ENCODE measurements at regions not wholly inside any gene's neighbourhood (a gene's known extent, or its start where the extent isn't known, plus 50 kb on each side); places are given as distances from the start of the nearest gene placed in this dataset.

- ATAC-seq: no peak
Observed at GRCh38 chr4:174100910-174101309, 182.6 kb downstream of the FBXO8 start.

GRCh38 chr4:174099712-174100111 is 183.8 kb downstream of the FBXO8 start:
- Histone ChIP-seq H3K4me1 (no peaks in the 10 kb centered on the region), H3K9me3 (no peaks in the 10 kb centered on the region), H3K27ac (no peak overlapping the region), H3K27me3 (no peaks in the 10 kb centered on the region), H3K4me3 (no peak overlapping the region), H3K36me3 (replicated peaks in 1 of 2; ENCODE audit: insufficient read depth in 1 of 2, low read depth in 2 of 2) (no peaks in the 10 kb centered on the region)
- DNase-seq: no peak
- no peak for TF ChIP-seq CTCF (IDR thresholded peaks at IDR 0.05)
- TF ChIP-seq POLR2A (IDR thresholded peaks at IDR 0.05): no peak
- ATAC-seq: no peak
- intact Hi-C loops (cut with DNase I): no loop called here

More at GRCh38 chr4:174100910-174101309, 182.6 kb downstream of the FBXO8 start:
- Histone ChIP-seq H3K4me1 (no peaks in the 10 kb centered on the region), H3K9me3 (no peaks in the 10 kb centered on the region), H3K36me3 (replicated peaks in 1 of 2; ENCODE audit: insufficient read depth in 1 of 2, low read depth in 2 of 2) (no peaks in the 10 kb centered on the region), H3K27me3 (no peaks in the 10 kb centered on the region), H3K27ac (no peak overlapping the region), H3K4me3 (no peak overlapping the region)
- intact Hi-C loops (cut with DNase I): no loop called here
- TF ChIP-seq CTCF (IDR thresholded peaks at IDR 0.05): no peak
- TF ChIP-seq POLR2A (IDR thresholded peaks at IDR 0.05): no peak
- WGBS, 2 donors: 75 to 79% methylated on average over 2 of the region's 2 CpGs
- DNase-seq: no peak

- H3K4me1 ChIP-seq: no peaks in the 10 kb centered on the region
- intact Hi-C loops (cut with DNase I): no loop called here
- ATAC-seq (no peak), DNase-seq (no peak)
- H3K9me3 ChIP-seq: no peaks in the 10 kb centered on the region
- no peaks in the 10 kb centered on the region for H3K27me3 ChIP-seq
- TF ChIP-seq POLR2A (IDR thresholded peaks at IDR 0.05): no peak
- no peak for TF ChIP-seq CTCF (IDR thresholded peaks at IDR 0.05)
- 30 to 40% methylated on average over 1 of the region's 1 CpG for WGBS, 2 donors
- no peak overlapping the region for H3K27ac ChIP-seq
- no peaks in the 10 kb centered on the region for H3K36me3 ChIP-seq (replicated peaks in 1 of 2; ENCODE audit: insufficient read depth in 1 of 2, low read depth in 2 of 2)
- H3K4me3 ChIP-seq: no peak overlapping the region
Observed at GRCh38 chr4:174096999-174097398, 186.5 kb downstream of the FBXO8 start.

- no peak overlapping the region for H3K27ac ChIP-seq
- no peak overlapping the region for H3K4me3 ChIP-seq
- H3K36me3 ChIP-seq (replicated peaks in 1 of 2; ENCODE audit: insufficient read depth in 1 of 2, low read depth in 2 of 2): no peaks in the 10 kb centered on the region
- no peaks in the 10 kb centered on the region for H3K4me1 ChIP-seq
- no peaks in the 10 kb centered on the region for H3K9me3 ChIP-seq
- WGBS, 2 donors: 26 to 38% methylated on average over 2 of the region's 2 CpGs
- intact Hi-C loops (cut with DNase I): no loop called here
- no peaks in the 10 kb centered on the region for H3K27me3 ChIP-seq
- ATAC-seq (no peak), DNase-seq (no peak)
- no peak for TF ChIP-seq CTCF (IDR thresholded peaks at IDR 0.05)
- TF ChIP-seq POLR2A (IDR thresholded peaks at IDR 0.05): no peak
Observed at GRCh38 chr4:174096456-174096855, 187.0 kb downstream of the FBXO8 start.

- no peak for DNase-seq
- no peak for ATAC-seq
- intact Hi-C loops (cut with DNase I): no loop called here
- 66 to 68% methylated on average over 2 of the region's 2 CpGs for WGBS, 2 donors
- H3K4me3 ChIP-seq: no peak overlapping the region
- H3K36me3 ChIP-seq (replicated peaks in 1 of 2; ENCODE audit: insufficient read depth in 1 of 2, low read depth in 2 of 2): no peaks in the 10 kb centered on the region
- no peak overlapping the region for H3K27ac ChIP-seq
- no peak for TF ChIP-seq POLR2A (IDR thresholded peaks at IDR 0.05)
- no peak for TF ChIP-seq CTCF (IDR thresholded peaks at IDR 0.05)
- no peaks in the 10 kb centered on the region for H3K4me1 ChIP-seq
- no peaks in the 10 kb centered on the region for H3K27me3 ChIP-seq
- H3K9me3 ChIP-seq: no peaks in the 10 kb centered on the region
Observed at GRCh38 chr4:174091130-174091529, 192.3 kb downstream of the FBXO8 start.

All from body of pancreas (tissue), 4 donors.